ENCODE measurements at regions not wholly inside any gene's neighbourhood (a gene's known extent, or its start where the extent isn't known, plus 50 kb on each side); places are given as distances from the start of the nearest gene placed in this dataset.
"Not testable (repeated sequence)": the region's sequence is repeated elsewhere in the genome, so short reads cannot be mapped to it uniquely, and the experiment has no call there.

DNA sequence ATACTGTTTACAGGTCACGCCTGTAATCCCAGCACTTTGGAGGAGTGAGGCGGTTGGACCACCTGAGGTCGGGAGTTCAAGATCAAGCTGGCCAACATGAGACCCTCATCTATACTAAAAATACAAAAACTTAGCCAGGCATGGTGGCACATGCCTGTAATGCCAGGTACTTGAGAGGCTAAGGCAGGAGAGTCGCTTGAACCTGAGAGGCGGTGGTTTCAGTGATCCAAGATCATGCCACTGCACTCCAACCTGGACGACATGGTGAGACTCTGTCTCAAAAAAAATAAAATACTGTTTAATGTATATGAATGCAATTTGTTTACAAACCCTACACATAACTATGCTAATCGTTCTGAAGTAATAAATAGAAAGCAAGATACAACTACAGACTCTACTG lies 102.4 kb downstream of the ZNF486 start:
- Mint-ChIP-seq H3K27ac (no peak overlapping the region), H3K9me3 (no peaks in the 10 kb centered on the region), H3K27me3 (ENCODE audit: low read depth) (no peaks in the 10 kb centered on the region), H3K4me3 (no peak overlapping the region), H3K36me3 (ENCODE audit: low read depth) (no peaks in the 10 kb centered on the region), H3K4me1 (no peaks in the 10 kb centered on the region)
- TF ChIP-seq, protein P1, sequence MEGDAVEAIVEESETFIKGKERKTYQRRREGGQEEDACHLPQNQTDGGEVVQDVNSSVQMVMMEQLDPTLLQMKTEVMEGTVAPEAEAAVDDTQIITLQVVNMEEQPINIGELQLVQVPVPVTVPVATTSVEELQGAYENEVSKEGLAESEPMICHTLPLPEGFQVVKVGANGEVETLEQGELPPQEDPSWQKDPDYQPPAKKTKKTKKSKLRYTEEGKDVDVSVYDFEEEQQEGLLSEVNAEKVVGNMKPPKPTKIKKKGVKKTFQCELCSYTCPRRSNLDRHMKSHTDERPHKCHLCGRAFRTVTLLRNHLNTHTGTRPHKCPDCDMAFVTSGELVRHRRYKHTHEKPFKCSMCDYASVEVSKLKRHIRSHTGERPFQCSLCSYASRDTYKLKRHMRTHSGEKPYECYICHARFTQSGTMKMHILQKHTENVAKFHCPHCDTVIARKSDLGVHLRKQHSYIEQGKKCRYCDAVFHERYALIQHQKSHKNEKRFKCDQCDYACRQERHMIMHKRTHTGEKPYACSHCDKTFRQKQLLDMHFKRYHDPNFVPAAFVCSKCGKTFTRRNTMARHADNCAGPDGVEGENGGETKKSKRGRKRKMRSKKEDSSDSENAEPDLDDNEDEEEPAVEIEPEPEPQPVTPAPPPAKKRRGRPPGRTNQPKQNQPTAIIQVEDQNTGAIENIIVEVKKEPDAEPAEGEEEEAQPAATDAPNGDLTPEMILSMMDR (IDR thresholded peaks at IDR 0.05; ENCODE audit: unreplicated experiment in 3 of 3): no peak

DNA sequence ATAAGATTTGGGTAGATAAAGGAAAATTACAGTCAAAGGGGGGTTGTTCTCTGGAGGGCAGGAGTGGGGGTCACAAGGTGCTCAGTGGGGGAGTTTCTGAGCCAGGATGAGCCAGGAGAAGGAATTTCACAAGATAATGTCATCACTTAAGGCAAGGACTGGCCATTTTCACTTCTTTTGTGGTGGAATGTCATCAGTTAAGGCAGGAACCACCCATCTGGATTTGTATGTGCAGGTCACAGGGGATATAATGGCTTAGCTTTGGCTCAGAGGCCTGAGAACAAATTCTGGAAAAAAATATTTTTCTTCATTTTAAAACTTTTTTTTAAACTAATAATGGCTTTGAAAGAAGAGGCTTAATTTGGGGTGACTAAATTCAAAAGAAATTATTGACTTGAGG lies 94.5 kb downstream of the ZNF486 start:
- not testable (repeated sequence) for H3K36me3 Mint-ChIP-seq (ENCODE audit: low read depth); H3K4me1 Mint-ChIP-seq

DNA sequence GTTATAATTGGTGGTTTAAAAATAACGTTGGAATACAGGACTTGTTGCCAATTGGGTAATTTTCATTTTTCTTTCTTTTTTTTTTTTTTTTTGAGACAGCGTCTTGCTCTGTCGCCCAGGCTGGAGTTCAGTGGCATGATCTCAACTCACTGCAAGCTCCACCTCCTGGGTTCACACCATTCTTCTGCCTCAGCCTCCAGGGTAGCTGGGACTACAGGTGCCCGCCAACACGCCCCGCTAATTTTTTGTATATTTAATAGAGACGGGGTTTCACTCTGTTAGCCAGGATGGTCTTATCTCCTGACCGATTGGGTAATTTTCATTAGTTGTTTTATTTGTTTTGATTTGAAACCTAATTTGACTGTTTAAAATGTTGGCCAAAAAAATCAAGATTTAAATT lies 93.7 kb downstream of the ZNF486 start:
- not testable (repeated sequence) for H3K27ac Mint-ChIP-seq; H3K36me3 Mint-ChIP-seq (ENCODE audit: low read depth); H3K4me3 Mint-ChIP-seq; H3K4me1 Mint-ChIP-seq; H3K27me3 Mint-ChIP-seq (ENCODE audit: low read depth)
- peaks cover 15% of the 10 kb centered on the region for H3K9me3 Mint-ChIP-seq

More for the DNA sequence above, 94.5 kb downstream of the ZNF486 start:
- not testable (repeated sequence) for H3K4me3 Mint-ChIP-seq; H3K27me3 Mint-ChIP-seq (ENCODE audit: low read depth); H3K27ac Mint-ChIP-seq
- H3K9me3 Mint-ChIP-seq: peaks cover 15% of the 10 kb centered on the region

DNA sequence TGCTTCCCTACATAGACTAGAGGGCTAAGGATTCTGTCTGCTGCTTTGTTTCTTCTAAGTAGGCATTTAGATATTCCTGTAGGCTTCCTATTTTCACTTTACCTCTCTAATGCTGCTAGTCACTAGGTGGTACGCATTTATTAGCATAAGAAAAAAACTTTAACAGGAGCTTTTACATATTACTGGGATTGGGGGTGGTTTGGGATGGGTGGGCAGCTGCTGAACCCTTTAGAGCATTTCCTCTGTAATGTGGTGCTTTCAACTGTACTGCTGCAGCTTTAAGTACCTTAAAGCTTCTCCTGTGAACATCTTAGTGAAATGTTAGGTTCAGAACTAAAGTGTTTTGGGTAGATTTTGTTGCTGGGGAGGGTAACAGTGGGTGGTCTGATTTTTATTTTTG lies 92.6 kb downstream of the ZNF486 start:
- Mint-ChIP-seq H3K27ac (no peak overlapping the region), H3K9me3 (peaks cover 15% of the 10 kb centered on the region), H3K4me3 (no peak overlapping the region), H3K27me3 (ENCODE audit: low read depth) (no peaks in the 10 kb centered on the region), H3K36me3 (ENCODE audit: low read depth) (no peaks in the 10 kb centered on the region), H3K4me1 (no peaks in the 10 kb centered on the region)
- TF ChIP-seq, protein P1 (IDR thresholded peaks at IDR 0.05; ENCODE audit: unreplicated experiment in 3 of 3): no peak

DNA sequence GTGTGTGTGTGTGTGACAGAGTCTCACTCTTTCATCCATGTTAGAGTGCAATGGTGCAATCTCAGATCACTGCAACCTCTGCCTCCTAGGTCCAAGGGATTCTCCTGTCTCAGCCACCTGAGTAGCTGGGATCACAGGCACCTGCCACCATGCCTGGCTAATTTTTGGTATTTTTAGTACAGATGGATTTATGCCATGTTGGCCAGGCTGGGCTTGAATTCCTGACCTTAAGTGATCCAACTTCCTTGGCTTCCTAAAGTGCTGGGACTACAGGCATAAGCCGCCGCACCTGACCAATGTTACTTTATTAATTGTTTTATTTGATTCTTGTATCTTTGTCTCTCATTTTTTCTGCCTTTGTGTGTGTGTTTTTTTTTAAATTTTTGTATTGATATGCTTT lies 89.6 kb downstream of the ZNF486 start:
- Mint-ChIP-seq H3K27ac (no peak overlapping the region), H3K27me3 (ENCODE audit: low read depth) (no peaks in the 10 kb centered on the region), H3K4me1 (no peaks in the 10 kb centered on the region), H3K9me3 (peaks cover 13% of the 10 kb centered on the region), H3K36me3 (ENCODE audit: low read depth) (no peaks in the 10 kb centered on the region), H3K4me3 (no peak overlapping the region)
- TF ChIP-seq, protein P1 (IDR thresholded peaks at IDR 0.05; ENCODE audit: unreplicated experiment in 3 of 3): no peak

DNA sequence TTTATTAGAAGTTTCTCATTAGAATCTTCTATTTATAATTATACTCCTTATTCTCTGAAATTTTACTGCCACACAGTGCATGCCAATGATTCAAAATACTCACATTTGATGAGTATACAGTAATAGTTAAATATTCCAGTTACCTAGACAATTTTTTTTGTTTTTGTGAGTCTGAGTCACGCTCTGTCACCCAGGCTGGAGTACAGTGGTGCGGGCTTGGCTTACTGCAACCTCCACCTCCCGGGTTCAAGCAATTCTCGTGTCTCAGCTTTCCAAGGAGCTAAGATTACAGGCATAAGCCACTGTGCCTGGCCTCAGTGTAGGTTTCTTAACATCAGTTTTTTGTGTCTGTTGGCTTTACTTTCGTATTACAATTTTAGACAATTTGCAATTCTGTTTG lies 87.1 kb downstream of the ZNF486 start:
- Mint-ChIP-seq H3K9me3 (peaks cover 6% of the 10 kb centered on the region), H3K27me3 (ENCODE audit: low read depth) (no peaks in the 10 kb centered on the region), H3K36me3 (ENCODE audit: low read depth) (no peaks in the 10 kb centered on the region), H3K4me3 (no peak overlapping the region), H3K27ac (no peak overlapping the region), H3K4me1 (no peaks in the 10 kb centered on the region)
- TF ChIP-seq, protein P1 (IDR thresholded peaks at IDR 0.05; ENCODE audit: unreplicated experiment in 3 of 3): no peak

DNA sequence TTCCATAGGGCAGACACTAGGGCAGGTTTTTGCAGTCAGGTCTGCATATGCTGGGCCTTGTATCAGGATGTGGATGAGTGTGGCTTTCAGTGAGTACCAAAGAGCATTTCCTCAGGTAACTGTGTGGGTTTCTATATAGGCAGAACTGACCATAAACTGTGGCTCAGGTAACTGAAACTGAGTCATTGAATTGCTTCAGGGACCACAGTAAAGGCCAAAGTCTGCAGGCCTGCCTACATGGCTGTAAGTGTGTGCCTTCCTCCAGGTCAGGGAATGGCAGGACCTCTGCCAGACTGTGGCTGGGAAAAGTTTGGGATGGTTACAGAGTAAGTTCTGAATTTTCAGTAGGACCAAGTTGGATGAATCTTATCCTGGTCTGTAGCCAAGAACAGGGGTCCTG lies 85.6 kb downstream of the ZNF486 start:
- Mint-ChIP-seq H3K27ac (no peak overlapping the region), H3K9me3 (no peaks in the 10 kb centered on the region), H3K27me3 (ENCODE audit: low read depth) (no peaks in the 10 kb centered on the region), H3K4me1 (no peaks in the 10 kb centered on the region), H3K4me3 (no peak overlapping the region), H3K36me3 (ENCODE audit: low read depth) (no peaks in the 10 kb centered on the region)
- TF ChIP-seq, protein P1 (IDR thresholded peaks at IDR 0.05; ENCODE audit: unreplicated experiment in 3 of 3): no peak

Data from nephron (organoid).